Iris pigment epithelial cell (primary cell): ENCODE measurements at regions not wholly inside any gene's neighbourhood (a gene's known extent, or its start where the extent isn't known, plus 50 kb on each side); places are given as distances from the start of the nearest gene placed in this dataset.
A peak's percentile ranks its signal among the peaks of the same experiment; 100 is the strongest.

Experiments used
- DNase-seq: peaks from one replicate; pipeline ENCODE4 v3.0.0-alpha.2; 2011; ENCODE audit warnings: low read depth

- DNase-seq = no peak
These were observed 110.4 kb upstream of the SEMA6A start for GRCh38 chr5:116685069-116685468.

- DNase-seq = no peak
These were observed 106.9 kb upstream of the SEMA6A start for GRCh38 chr5:116681334-116682013.

- DNase-seq = no peak
These were observed 100.9 kb upstream of the SEMA6A start for GRCh38 chr5:116675626-116675910.

GRCh38 chr5:116674881-116675625 lies 100.4 kb upstream of the SEMA6A start:
- DNase-seq = no peak

GRCh38 chr5:116673453-116673852 lies 98.8 kb upstream of the SEMA6A start:
- DNase-seq = no peak

- no peak for DNase-seq
These were observed 97.6 kb upstream of the SEMA6A start for GRCh38 chr5:116672203-116672602.

- DNase-seq = no peak
These were observed 96.7 kb upstream of the SEMA6A start for GRCh38 chr5:116671211-116671736.

- DNase-seq = no peak
These were observed 94.8 kb upstream of the SEMA6A start for GRCh38 chr5:116669261-116670031.

GRCh38 chr5:116668390-116668789 lies 93.8 kb upstream of the SEMA6A start:
- DNase-seq = no peak

GRCh38 chr5:116666901-116667300 lies 92.3 kb upstream of the SEMA6A start:
- no peak for DNase-seq

GRCh38 chr5:116664988-116665387 lies 90.4 kb upstream of the SEMA6A start:
- no peak for DNase-seq

GRCh38 chr5:116663081-116663480 lies 88.5 kb upstream of the SEMA6A start:
- no peak for DNase-seq

GRCh38 chr5:116661419-116661818 lies 86.8 kb upstream of the SEMA6A start:
- no peak for DNase-seq

GRCh38 chr5:116660929-116661328 lies 86.3 kb upstream of the SEMA6A start:
- DNase-seq = no peak

- DNase-seq = no peak
These were observed 84.2 kb upstream of the SEMA6A start for GRCh38 chr5:116658830-116659229.

GRCh38 chr5:116658141-116658540 lies 83.5 kb upstream of the SEMA6A start:
- DNase-seq = peak; percentile 0

- no peak for DNase-seq
These were observed 80.8 kb upstream of the SEMA6A start for GRCh38 chr5:116655431-116655830.

GRCh38 chr5:116654925-116655324 lies 80.3 kb upstream of the SEMA6A start:
- DNase-seq = no peak

GRCh38 chr5:116652903-116653302 lies 78.3 kb upstream of the SEMA6A start:
- no peak for DNase-seq

- peak; percentile 32 for DNase-seq
These were observed 77.6 kb upstream of the SEMA6A start for GRCh38 chr5:116652196-116652729.

GRCh38 chr5:116651653-116652052 lies 77.0 kb upstream of the SEMA6A start:
- DNase-seq = no peak

- no peak for DNase-seq
These were observed 76.3 kb upstream of the SEMA6A start for GRCh38 chr5:116650964-116651363.

GRCh38 chr5:116650544-116650943 lies 75.9 kb upstream of the SEMA6A start:
- no peak for DNase-seq
